ENCODE measurements at regions not wholly inside any gene's neighbourhood (a gene's known extent, or its start where the extent isn't known, plus 50 kb on each side); places are given as distances from the start of the nearest gene placed in this dataset.

GRCh38 chr9:96079779-96080178 lies 204.3 kb downstream of the ERCC6L2 start:
- Mint-ChIP-seq H3K36me3 (ENCODE audit: unreplicated experiment) (no peaks in the 10 kb centered on the region), H3K4me3 (ENCODE audit: unreplicated experiment) (no peak overlapping the region), H3K9me3 (ENCODE audit: unreplicated experiment) (no peaks in the 10 kb centered on the region), H3K27ac (ENCODE audit: unreplicated experiment) (no peak overlapping the region), H3K4me1 (ENCODE audit: unreplicated experiment) (no peaks in the 10 kb centered on the region), H3K27me3 (ENCODE audit: unreplicated experiment) (peaks cover 19% of the 10 kb centered on the region)
- no peak for DNase-seq (ENCODE audit: extremely low spot score, unreplicated experiment)
- no peak for TF ChIP-seq CTCF (IDR thresholded peaks at IDR 0.05)

GRCh38 chr9:96078897-96079490 lies 203.5 kb downstream of the ERCC6L2 start:
- no peaks in the 10 kb centered on the region for H3K9me3 Mint-ChIP-seq (ENCODE audit: unreplicated experiment)
- no peak overlapping the region for H3K27ac Mint-ChIP-seq (ENCODE audit: unreplicated experiment)
- H3K4me3 Mint-ChIP-seq (ENCODE audit: unreplicated experiment): no peak overlapping the region
- no peak for DNase-seq (ENCODE audit: extremely low spot score, unreplicated experiment)
- no peak for TF ChIP-seq CTCF (IDR thresholded peaks at IDR 0.05)
- peaks cover 16% of the 10 kb centered on the region for H3K27me3 Mint-ChIP-seq (ENCODE audit: unreplicated experiment)
- H3K36me3 Mint-ChIP-seq (ENCODE audit: unreplicated experiment): no peaks in the 10 kb centered on the region
- no peaks in the 10 kb centered on the region for H3K4me1 Mint-ChIP-seq (ENCODE audit: unreplicated experiment)

GRCh38 chr9:96075757-96076156 lies 200.3 kb downstream of the ERCC6L2 start:
- Mint-ChIP-seq H3K4me3 (ENCODE audit: unreplicated experiment) (no peak overlapping the region), H3K4me1 (ENCODE audit: unreplicated experiment) (no peaks in the 10 kb centered on the region), H3K36me3 (ENCODE audit: unreplicated experiment) (no peaks in the 10 kb centered on the region), H3K27ac (ENCODE audit: unreplicated experiment) (no peak overlapping the region), H3K9me3 (ENCODE audit: unreplicated experiment) (no peaks in the 10 kb centered on the region), H3K27me3 (ENCODE audit: unreplicated experiment) (peaks cover 11% of the 10 kb centered on the region)
- DNase-seq (ENCODE audit: extremely low spot score, unreplicated experiment): no peak
- no peak for TF ChIP-seq CTCF (IDR thresholded peaks at IDR 0.05)

- H3K4me3 Mint-ChIP-seq (ENCODE audit: unreplicated experiment): no peak overlapping the region
- TF ChIP-seq CTCF (IDR thresholded peaks at IDR 0.05): no peak
Measured at GRCh38 chr9:96075111-96075510, 199.6 kb downstream of the ERCC6L2 start.

GRCh38 chr9:96073531-96074480 lies 198.3 kb downstream of the ERCC6L2 start:
- no peak for DNase-seq (ENCODE audit: extremely low spot score, unreplicated experiment)
- Mint-ChIP-seq H3K4me1 (ENCODE audit: unreplicated experiment) (no peaks in the 10 kb centered on the region), H3K27me3 (ENCODE audit: unreplicated experiment) (peaks cover 19% of the 10 kb centered on the region), H3K27ac (ENCODE audit: unreplicated experiment) (no peak overlapping the region), H3K9me3 (ENCODE audit: unreplicated experiment) (no peaks in the 10 kb centered on the region), H3K4me3 (ENCODE audit: unreplicated experiment) (no peak overlapping the region), H3K36me3 (ENCODE audit: unreplicated experiment) (no peaks in the 10 kb centered on the region)
- TF ChIP-seq CTCF (IDR thresholded peaks at IDR 0.05): no peak

More at GRCh38 chr9:96075111-96075510, 199.6 kb downstream of the ERCC6L2 start:
- Mint-ChIP-seq H3K27ac (ENCODE audit: unreplicated experiment) (no peak overlapping the region), H3K9me3 (ENCODE audit: unreplicated experiment) (no peaks in the 10 kb centered on the region), H3K27me3 (ENCODE audit: unreplicated experiment) (peaks cover 11% of the 10 kb centered on the region), H3K36me3 (ENCODE audit: unreplicated experiment) (no peaks in the 10 kb centered on the region), H3K4me1 (ENCODE audit: unreplicated experiment) (no peaks in the 10 kb centered on the region)
- no peak for DNase-seq (ENCODE audit: extremely low spot score, unreplicated experiment)

Measured in osteocyte (in vitro differentiated cells).